Smooth muscle cell (in vitro differentiated cells): ENCODE measurements at regions not wholly inside any gene's neighbourhood (a gene's known extent, or its start where the extent isn't known, plus 50 kb on each side); places are given as distances from the start of the nearest gene placed in this dataset.

Source experiments
- DNase-seq: peaks from one replicate; lab custom pipeline; 2025; ENCODE audit not compliant: unreplicated experiment; lab: John Stamatoyannopoulos, UW
- H2AFZ ChIP-seq: fragments of 200-600 bp; sonication (generic); 2 replicates; pipeline ENCODE4 v1.6.0; 2016; ENCODE audit warnings: antibody characterized with exemption, low read depth, mild to moderate bottlenecking
- H3F3A ChIP-seq: fragments of 200-600 bp; sonication (generic); 2 replicates; pipeline ENCODE4 v1.6.0; 2017; ENCODE audit warnings: antibody characterized with exemption, low read depth
- H3K27ac ChIP-seq: fragments of 200-600 bp; sonication (generic); 2 replicates; pipeline ENCODE4 v1.5.1; 2016; ENCODE audit warnings: low read depth, mild to moderate bottlenecking
- H3K27me3 ChIP-seq: fragments of 200-600 bp; sonication (generic); 2 replicates; pipeline ENCODE4 v1.6.1; 2016; ENCODE audit warnings: low read depth, mild to moderate bottlenecking
- H3K36me3 ChIP-seq: fragments of 200-600 bp; sonication (generic); 2 replicates; pipeline ENCODE4 v1.5.1; 2016; ENCODE audit warnings: low read depth
- H3K4me1 ChIP-seq: fragments of 200-600 bp; sonication (generic); 2 replicates; pipeline ENCODE4 v1.5.1; 2016; ENCODE audit warnings: low read depth
- H3K4me2 ChIP-seq: fragments of 200-600 bp; sonication (generic); 2 replicates; pipeline ENCODE4 v1.6.0; 2016; ENCODE audit warnings: mild to moderate bottlenecking
- H3K4me3 ChIP-seq: fragments of 200-600 bp; sonication (generic); 2 replicates; pipeline ENCODE4 v1.5.1; 2016; ENCODE audit warnings: mild to moderate bottlenecking
- H3K79me2 ChIP-seq: fragments of 200-600 bp; sonication (generic); 2 replicates; pipeline ENCODE4 v1.6.0; 2016; ENCODE audit warnings: low read depth, mild to moderate bottlenecking
- H3K9ac ChIP-seq: fragments of 200-600 bp; sonication (generic); 2 replicates; pipeline ENCODE4 v1.6.0; 2016; ENCODE audit warnings: low read depth
- H3K9me3 ChIP-seq: fragments of 200-600 bp; sonication (generic); replicated peaks from 2 replicates; pipeline ENCODE4 v1.5.1; 2016; ENCODE audit warnings: low read depth
- H4K20me1 ChIP-seq: fragments of 200-600 bp; sonication (generic); 2 replicates; pipeline ENCODE4 v1.6.0; 2016; ENCODE audit warnings: low read depth
- WGBS: methylation state at CpG from one replicate; pipeline ENCODE4 v1.1.7; 2016; ENCODE audit warnings: low lambda C conversion rate; 5-methylcytosine and 5-hydroxymethylcytosine counted together
- TF ChIP-seq, protein P1 (sequence below): fragments of 200-600 bp; sonication (generic); IDR thresholded peaks from 2 replicates; pipeline ENCODE4 v1.5.1; 2017; ENCODE audit warnings: borderline replicate concordance, mild to moderate bottlenecking, antibody characterized with exemption; ENCODE audit not compliant: insufficient read depth, poor library complexity, severe bottlenecking

DNA sequence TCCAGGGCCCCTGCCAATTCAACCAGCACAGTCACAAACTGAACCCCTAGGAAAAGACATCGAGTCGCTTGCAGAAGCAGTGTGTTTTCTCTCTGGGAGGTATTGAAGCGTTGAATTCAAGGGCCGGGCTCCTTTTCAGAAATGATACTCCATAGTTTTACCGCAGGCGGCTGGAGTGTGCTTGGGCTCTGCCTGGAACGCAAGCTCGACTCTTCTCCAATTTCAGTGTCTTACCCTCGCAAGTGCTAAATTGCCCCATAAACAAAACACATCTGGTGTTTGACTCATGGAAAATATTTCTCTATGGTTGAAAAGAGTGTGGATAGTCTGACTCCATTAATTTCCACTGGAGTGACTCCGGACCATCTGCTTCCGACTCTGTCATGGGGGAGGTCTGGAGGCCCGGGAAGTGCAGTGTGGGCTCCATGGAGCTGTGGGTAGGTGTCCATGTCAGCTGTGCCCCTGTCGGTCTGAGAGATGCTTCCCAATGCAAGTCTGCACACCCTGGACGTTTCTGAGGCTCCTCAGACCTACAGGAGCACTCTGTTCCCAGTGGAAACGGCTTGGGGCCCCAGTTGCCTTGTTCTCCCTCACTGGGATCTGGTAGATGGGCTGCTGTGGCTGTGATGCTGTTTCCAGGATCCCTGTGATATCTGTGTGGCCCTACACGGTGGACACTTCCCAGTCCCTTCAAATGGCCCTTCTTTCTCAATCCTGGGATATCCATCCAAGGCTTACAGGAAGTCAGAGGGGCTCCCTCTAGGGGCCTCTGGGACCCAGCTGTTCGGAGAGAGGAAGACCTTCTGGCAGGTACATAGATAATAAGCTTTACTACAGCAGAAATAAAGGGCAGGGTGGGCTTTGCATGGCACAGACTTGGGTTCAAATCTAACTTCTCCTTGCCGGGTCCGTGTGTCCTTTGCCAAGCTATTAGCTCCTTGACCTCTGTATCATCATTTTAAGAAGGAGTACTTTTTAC lies 119.8 kb upstream of the CDH13 start:
- no peaks in the 10 kb centered on the region for H4K20me1 ChIP-seq
- no peaks in the 10 kb centered on the region for H3K9me3 ChIP-seq
- no peaks in the 10 kb centered on the region for H3K36me3 ChIP-seq
- H3K9ac ChIP-seq = no peak overlapping the region
- DNase-seq = no peak
- 68% methylated on average over 19 of the region's 19 CpGs for WGBS
- H3K4me3 ChIP-seq = no peak overlapping the region
- no peaks in the 10 kb centered on the region for H3F3A ChIP-seq
- no peaks in the 10 kb centered on the region for H3K79me2 ChIP-seq
- TF ChIP-seq, protein P1, sequence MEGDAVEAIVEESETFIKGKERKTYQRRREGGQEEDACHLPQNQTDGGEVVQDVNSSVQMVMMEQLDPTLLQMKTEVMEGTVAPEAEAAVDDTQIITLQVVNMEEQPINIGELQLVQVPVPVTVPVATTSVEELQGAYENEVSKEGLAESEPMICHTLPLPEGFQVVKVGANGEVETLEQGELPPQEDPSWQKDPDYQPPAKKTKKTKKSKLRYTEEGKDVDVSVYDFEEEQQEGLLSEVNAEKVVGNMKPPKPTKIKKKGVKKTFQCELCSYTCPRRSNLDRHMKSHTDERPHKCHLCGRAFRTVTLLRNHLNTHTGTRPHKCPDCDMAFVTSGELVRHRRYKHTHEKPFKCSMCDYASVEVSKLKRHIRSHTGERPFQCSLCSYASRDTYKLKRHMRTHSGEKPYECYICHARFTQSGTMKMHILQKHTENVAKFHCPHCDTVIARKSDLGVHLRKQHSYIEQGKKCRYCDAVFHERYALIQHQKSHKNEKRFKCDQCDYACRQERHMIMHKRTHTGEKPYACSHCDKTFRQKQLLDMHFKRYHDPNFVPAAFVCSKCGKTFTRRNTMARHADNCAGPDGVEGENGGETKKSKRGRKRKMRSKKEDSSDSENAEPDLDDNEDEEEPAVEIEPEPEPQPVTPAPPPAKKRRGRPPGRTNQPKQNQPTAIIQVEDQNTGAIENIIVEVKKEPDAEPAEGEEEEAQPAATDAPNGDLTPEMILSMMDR = no peak
- H3K4me1 ChIP-seq = no peaks in the 10 kb centered on the region
- no peak overlapping the region for H2AFZ ChIP-seq
- H3K27ac ChIP-seq = no peak overlapping the region
- no peak overlapping the region for H3K4me2 ChIP-seq
- no peaks in the 10 kb centered on the region for H3K27me3 ChIP-seq

DNA sequence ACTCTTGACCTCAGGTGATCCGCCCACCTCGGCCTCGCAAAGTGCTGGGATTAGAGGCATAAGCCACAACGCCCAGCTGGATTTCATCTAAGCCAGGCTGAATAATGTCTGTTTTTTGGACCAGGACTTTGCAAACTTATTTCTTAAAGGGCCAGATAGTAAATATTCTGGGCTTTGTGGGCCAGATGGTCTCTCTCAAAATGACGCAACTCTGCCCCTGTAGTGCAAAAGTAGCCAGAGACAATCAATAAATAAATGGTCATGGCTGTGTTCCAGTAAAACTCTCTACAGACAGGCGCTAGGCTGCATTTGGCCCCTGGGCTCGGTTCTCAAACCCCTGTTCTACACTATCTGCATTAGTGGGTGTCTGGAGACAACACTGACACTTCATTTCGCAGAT lies 121.9 kb upstream of the CDH13 start:
- TF ChIP-seq, protein P1 = no peak
- no peak overlapping the region for H3K4me2 ChIP-seq
- WGBS = 58% methylated on average over 8 of the region's 8 CpGs
- DNase-seq = no peak
- H4K20me1 ChIP-seq = no peaks in the 10 kb centered on the region
- no peaks in the 10 kb centered on the region for H3K36me3 ChIP-seq
- H3K27me3 ChIP-seq = no peaks in the 10 kb centered on the region
- no peak overlapping the region for H3K9ac ChIP-seq
- no peaks in the 10 kb centered on the region for H3K79me2 ChIP-seq
- H3F3A ChIP-seq = no peaks in the 10 kb centered on the region
- H3K9me3 ChIP-seq = no peaks in the 10 kb centered on the region
- H3K27ac ChIP-seq = no peak overlapping the region
- H2AFZ ChIP-seq = no peak overlapping the region
- no peaks in the 10 kb centered on the region for H3K4me1 ChIP-seq
- no peak overlapping the region for H3K4me3 ChIP-seq

DNA sequence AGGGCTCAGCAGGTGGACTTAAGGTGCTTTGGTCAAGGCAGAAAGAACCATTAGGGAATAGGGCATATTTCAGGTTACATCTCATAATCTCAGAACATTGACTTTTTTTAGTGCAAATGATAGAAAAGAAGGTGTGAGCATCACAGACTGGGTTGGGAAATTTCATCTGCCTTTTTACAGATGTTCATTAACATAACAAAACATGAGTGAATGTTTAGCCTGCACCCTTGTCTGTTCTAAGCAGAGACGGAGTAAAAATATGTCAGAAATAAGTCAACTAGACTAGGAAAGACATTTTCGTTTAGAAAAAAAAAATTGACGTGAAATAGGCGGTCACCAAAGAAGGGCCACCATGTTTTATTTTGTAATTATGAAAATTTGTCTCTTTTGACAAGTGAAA lies 127.5 kb upstream of the CDH13 start:
- Histone ChIP-seq H3K36me3 (no peaks in the 10 kb centered on the region), H3K27me3 (no peaks in the 10 kb centered on the region), H3K27ac (no peak overlapping the region), H3F3A (no peaks in the 10 kb centered on the region), H2AFZ (no peak overlapping the region), H3K4me1 (no peaks in the 10 kb centered on the region), H3K9me3 (no peaks in the 10 kb centered on the region), H3K9ac (no peak overlapping the region), H3K4me2 (no peak overlapping the region), H4K20me1 (no peaks in the 10 kb centered on the region), H3K4me3 (no peak overlapping the region), H3K79me2 (no peaks in the 10 kb centered on the region)
- DNase-seq = no peak
- WGBS = 88% methylated on average over 4 of the region's 4 CpGs
- TF ChIP-seq, protein P1 = no peak

DNA sequence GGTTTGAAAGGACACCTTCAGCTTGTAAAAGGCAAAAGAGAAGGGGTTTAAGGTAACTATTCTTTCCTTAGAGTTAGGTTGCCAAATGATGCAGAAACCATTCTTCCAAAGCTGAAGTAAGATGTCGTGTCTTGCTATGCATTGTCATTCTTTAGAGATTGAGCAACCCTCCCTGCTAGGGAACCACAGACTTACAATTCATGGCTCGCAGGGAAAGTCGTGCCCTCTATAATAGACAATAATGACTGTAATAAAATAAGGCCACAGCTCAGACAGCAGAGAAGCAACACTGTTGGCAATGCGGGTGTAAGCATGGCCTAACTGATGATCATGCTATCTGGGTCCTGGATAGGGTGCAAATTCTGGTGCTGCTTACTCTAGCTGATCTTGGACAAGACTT lies 129.6 kb upstream of the CDH13 start:
- Histone ChIP-seq H3K27me3 (peaks cover 6% of the 10 kb centered on the region), H3F3A (no peaks in the 10 kb centered on the region), H2AFZ (no peak overlapping the region), H3K79me2 (no peaks in the 10 kb centered on the region), H3K27ac (no peak overlapping the region), H3K36me3 (no peaks in the 10 kb centered on the region), H4K20me1 (no peaks in the 10 kb centered on the region), H3K9ac (no peak overlapping the region), H3K9me3 (no peaks in the 10 kb centered on the region), H3K4me1 (no peaks in the 10 kb centered on the region), H3K4me2 (no peak overlapping the region), H3K4me3 (no peak overlapping the region)
- 60% methylated on average over 4 of the region's 4 CpGs for WGBS
- DNase-seq = no peak
- TF ChIP-seq, protein P1 = no peak
